ENCODE measurements at regions not wholly inside any gene's neighbourhood (a gene's known extent, or its start where the extent isn't known, plus 50 kb on each side); places are given as distances from the start of the nearest gene placed in this dataset.

- TF ChIP-seq TCF12 (IDR thresholded peaks at IDR 0.05; ENCODE audit: low read depth) (no peak), ZBTB7A (IDR thresholded peaks at IDR 0.05; ENCODE audit: low read depth) (no peak), EP300 (IDR thresholded peaks at IDR 0.05; ENCODE audit: borderline replicate concordance) (no peak), FOXM1 (IDR thresholded peaks at IDR 0.05; ENCODE audit: borderline replicate concordance, low read depth) (no peak), TAF1 (IDR thresholded peaks at IDR 0.05; ENCODE audit: low read depth) (no peak), TEAD4 (IDR thresholded peaks at IDR 0.05) (no peak), RAD21 (IDR thresholded peaks at IDR 0.05; ENCODE audit: low read depth) (no peak), YY1 (IDR thresholded peaks at IDR 0.05; ENCODE audit: low read depth) (no peak)
Measured at GRCh38 chr5:15440434-15440833, 59.5 kb upstream of the FBXL7 start.

- TF ChIP-seq TEAD4 (IDR thresholded peaks at IDR 0.05) (no peak), CEBPB (IDR thresholded peaks at IDR 0.05) (no peak), MAX (IDR thresholded peaks at IDR 0.05) (no peak)
Measured at GRCh38 chr5:15439801-15440200, 60.2 kb upstream of the FBXL7 start.

GRCh38 chr5:15433709-15434108 is 66.3 kb upstream of the FBXL7 start:
- TF ChIP-seq ZBTB7A (IDR thresholded peaks at IDR 0.05; ENCODE audit: low read depth): no peak
- no peak for TF ChIP-seq EP300 (IDR thresholded peaks at IDR 0.05; ENCODE audit: borderline replicate concordance)

- TF ChIP-seq EP300 (IDR thresholded peaks at IDR 0.05; ENCODE audit: borderline replicate concordance) (no peak), FOXM1 (IDR thresholded peaks at IDR 0.05; ENCODE audit: borderline replicate concordance, low read depth) (no peak), TAF1 (IDR thresholded peaks at IDR 0.05; ENCODE audit: low read depth) (no peak), NFIC (IDR thresholded peaks at IDR 0.05) (no peak), ZBTB7A (IDR thresholded peaks at IDR 0.05; ENCODE audit: low read depth) (no peak), YY1 (IDR thresholded peaks at IDR 0.05; ENCODE audit: low read depth) (no peak)
Measured at GRCh38 chr5:15431923-15432322, 68.1 kb upstream of the FBXL7 start.

- TF ChIP-seq TEAD4 (IDR thresholded peaks at IDR 0.05): no peak
- no peak for TF ChIP-seq EP300 (IDR thresholded peaks at IDR 0.05; ENCODE audit: borderline replicate concordance)
- no peak for TF ChIP-seq MAX (IDR thresholded peaks at IDR 0.05)
Measured at GRCh38 chr5:15425766-15426165, 74.2 kb upstream of the FBXL7 start.

GRCh38 chr5:15424769-15425168 is 75.2 kb upstream of the FBXL7 start:
- TF ChIP-seq TAF1 (IDR thresholded peaks at IDR 0.05; ENCODE audit: low read depth): no peak
- TF ChIP-seq RAD21 (IDR thresholded peaks at IDR 0.05; ENCODE audit: low read depth): no peak
- no peak for TF ChIP-seq YY1 (IDR thresholded peaks at IDR 0.05; ENCODE audit: low read depth)
- TF ChIP-seq MAX (IDR thresholded peaks at IDR 0.05): no peak
- TF ChIP-seq USF1 (IDR thresholded peaks at IDR 0.05): no peak
- TF ChIP-seq ZBTB7A (IDR thresholded peaks at IDR 0.05; ENCODE audit: low read depth): no peak
- TF ChIP-seq CREB1 (IDR thresholded peaks at IDR 0.05; ENCODE audit: low read depth): no peak
- no peak for TF ChIP-seq FOXM1 (IDR thresholded peaks at IDR 0.05; ENCODE audit: borderline replicate concordance, low read depth)

- TF ChIP-seq TAF1 (IDR thresholded peaks at IDR 0.05; ENCODE audit: low read depth) (no peak), EGR1 (IDR thresholded peaks at IDR 0.05) (no peak), NFIC (IDR thresholded peaks at IDR 0.05) (no peak), RAD21 (IDR thresholded peaks at IDR 0.05; ENCODE audit: low read depth) (no peak), CEBPB (IDR thresholded peaks at IDR 0.05) (no peak), ZBTB7A (IDR thresholded peaks at IDR 0.05; ENCODE audit: low read depth) (no peak), TCF12 (IDR thresholded peaks at IDR 0.05; ENCODE audit: low read depth) (no peak)
Measured at GRCh38 chr5:15421921-15422412, 78.0 kb upstream of the FBXL7 start.

- TF ChIP-seq TCF12 (IDR thresholded peaks at IDR 0.05; ENCODE audit: low read depth): no peak
- no peak for TF ChIP-seq TEAD4 (IDR thresholded peaks at IDR 0.05)
- no peak for TF ChIP-seq CEBPB (IDR thresholded peaks at IDR 0.05)
- TF ChIP-seq CREB1 (IDR thresholded peaks at IDR 0.05; ENCODE audit: low read depth): no peak
- TF ChIP-seq EP300 (IDR thresholded peaks at IDR 0.05; ENCODE audit: borderline replicate concordance): no peak
- TF ChIP-seq YY1 (IDR thresholded peaks at IDR 0.05; ENCODE audit: low read depth): no peak
- no peak for TF ChIP-seq TAF1 (IDR thresholded peaks at IDR 0.05; ENCODE audit: low read depth)
- no peak for TF ChIP-seq RAD21 (IDR thresholded peaks at IDR 0.05; ENCODE audit: low read depth)
- TF ChIP-seq ZBTB7A (IDR thresholded peaks at IDR 0.05; ENCODE audit: low read depth): no peak
- no peak for TF ChIP-seq NFIC (IDR thresholded peaks at IDR 0.05)
- TF ChIP-seq EGR1 (IDR thresholded peaks at IDR 0.05): no peak
- TF ChIP-seq FOXM1 (IDR thresholded peaks at IDR 0.05; ENCODE audit: borderline replicate concordance, low read depth): no peak
- no peak for TF ChIP-seq MAX (IDR thresholded peaks at IDR 0.05)
- TF ChIP-seq REST (IDR thresholded peaks at IDR 0.05; ENCODE audit: low read depth): no peak
- TF ChIP-seq USF1 (IDR thresholded peaks at IDR 0.05): no peak
Measured at GRCh38 chr5:15421381-15421780, 78.6 kb upstream of the FBXL7 start.

Measured in Ishikawa (cell line).